Activated CD4-positive, alpha-beta memory T cell treated with anti-CD3 and anti-CD28 coated beads, Interleukin-2, amount 10 ng/mL, durations not matched to agents 7 days and 5 days (primary cell): ENCODE measurements at regions not wholly inside any gene's neighbourhood (a gene's known extent, or its start where the extent isn't known, plus 50 kb on each side); places are given as distances from the start of the nearest gene placed in this dataset.

ENCODE experiments used
- CTCF ChIA-PET: fragments of 350-600 bp; sonication (Branson Sonifier 250); formaldehyde crosslinking; loops from one replicate; lab custom pipeline; 2021; ENCODE audit warnings: antibody characterized with exemption, inconsistent platforms; lab: Charles Lee
- POLR2A ChIA-PET: fragments of 350-600 bp; sonication (Branson Sonifier 250); formaldehyde crosslinking; loops from one replicate; lab custom pipeline; 2021; ENCODE audit warnings: antibody characterized with exemption; lab: Charles Lee
- DNase-seq: peaks from one replicate; pipeline ENCODE4 v3.0.0-alpha.2; 2020
- H3K27ac Mint-ChIP-seq: one replicate; pipeline ENCODE4 v1.8.0; 2021; ENCODE audit warnings: mild to moderate bottlenecking, mixed read lengths
- H3K27me3 Mint-ChIP-seq: one replicate; pipeline ENCODE4 v1.8.0; 2021; ENCODE audit warnings: mixed read lengths
- H3K36me3 Mint-ChIP-seq: one replicate; pipeline ENCODE4 v1.8.0; 2021; ENCODE audit warnings: low read depth, mixed read lengths
- H3K4me1 Mint-ChIP-seq: one replicate; pipeline ENCODE4 v1.8.0; 2021; ENCODE audit warnings: mixed read lengths
- H3K4me3 Mint-ChIP-seq: one replicate; pipeline ENCODE4 v1.8.0; 2021; ENCODE audit warnings: mild to moderate bottlenecking, mixed read lengths
- H3K9me3 Mint-ChIP-seq: one replicate; pipeline ENCODE4 v1.8.0; 2021; ENCODE audit warnings: mixed read lengths

DNA sequence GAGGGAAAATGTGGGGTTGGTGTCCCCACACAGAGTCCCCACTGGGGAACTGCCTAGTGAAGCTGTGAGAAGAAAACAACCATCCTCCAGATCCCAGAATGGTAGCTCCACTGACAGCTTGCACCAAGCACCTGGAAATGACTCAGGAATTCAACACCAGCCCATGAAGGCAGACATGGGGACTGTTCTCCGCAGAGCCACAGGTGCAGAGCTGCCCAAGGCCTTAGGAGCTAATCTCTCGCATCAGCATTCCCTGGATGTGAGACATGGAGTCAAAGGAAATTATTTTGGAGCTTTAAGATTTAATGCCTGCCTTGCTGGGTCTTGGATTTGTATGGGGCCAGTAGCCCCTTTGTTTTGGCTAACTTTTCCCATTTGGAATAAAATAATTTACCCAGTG is 367.9 kb downstream of the FAM133A start:
- ChIA-PET POLR2A (no interaction called here), CTCF (no interaction called here)
- Mint-ChIP-seq H3K27me3 (no peaks in the 10 kb centered on the region), H3K36me3 (no peaks in the 10 kb centered on the region), H3K4me3 (no peak overlapping the region), H3K9me3 (peaks cover 4% of the 10 kb centered on the region), H3K4me1 (no peaks in the 10 kb centered on the region), H3K27ac (no peak overlapping the region)
- DNase-seq = no peak

DNA sequence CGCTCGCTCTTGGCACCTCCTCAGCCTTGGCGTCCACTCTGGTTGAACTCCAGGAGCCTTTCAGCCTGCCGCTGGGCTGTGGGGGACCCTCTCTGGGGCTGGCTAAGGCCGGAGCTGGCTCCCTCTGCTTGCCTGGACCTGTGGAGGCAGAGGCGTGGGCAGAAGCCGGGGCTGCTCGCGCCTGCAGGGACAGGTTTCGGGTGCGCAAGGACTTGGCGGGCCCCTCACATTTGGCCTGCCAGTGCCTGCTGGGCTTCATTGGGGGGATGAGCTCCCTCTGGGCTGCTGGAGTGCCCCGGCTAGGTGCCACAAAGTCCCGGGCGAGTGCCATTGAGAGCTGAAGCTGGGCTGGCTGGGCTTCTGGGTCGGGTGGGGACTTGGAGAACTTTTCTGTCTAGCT is 371.7 kb downstream of the FAM133A start:
- peaks cover 4% of the 10 kb centered on the region for H3K9me3 Mint-ChIP-seq
- ChIA-PET CTCF (no interaction called here), POLR2A (no interaction called here)
- no peak for DNase-seq
- H3K4me3 Mint-ChIP-seq = no peak overlapping the region
- no peaks in the 10 kb centered on the region for H3K36me3 Mint-ChIP-seq
- no peak overlapping the region for H3K27ac Mint-ChIP-seq
- no peaks in the 10 kb centered on the region for H3K27me3 Mint-ChIP-seq
- H3K4me1 Mint-ChIP-seq = no peaks in the 10 kb centered on the region

DNA sequence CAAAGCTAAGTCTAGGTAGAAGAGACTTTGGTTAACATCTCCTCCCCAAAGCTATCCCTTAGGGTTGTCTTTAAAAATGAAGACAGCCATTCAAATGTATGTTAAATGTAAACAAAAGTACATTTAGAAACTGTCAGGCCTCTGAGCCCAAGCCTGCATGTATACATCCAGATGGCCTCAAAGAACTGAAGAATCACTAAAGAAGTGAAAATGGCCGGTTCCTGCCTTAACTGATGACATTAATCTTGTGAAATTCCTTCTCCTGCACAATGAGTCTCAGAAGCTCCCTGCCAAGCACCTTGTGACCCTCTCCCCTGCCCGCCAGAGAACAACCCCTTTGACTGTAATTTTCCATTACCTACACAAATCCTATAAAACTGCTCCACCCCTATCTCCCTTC is 377.9 kb downstream of the FAM133A start:
- ChIA-PET CTCF (no interaction called here), POLR2A (no interaction called here)
- Mint-ChIP-seq H3K27ac (no peak overlapping the region), H3K4me1 (no peaks in the 10 kb centered on the region), H3K9me3 (no peaks in the 10 kb centered on the region), H3K36me3 (no peaks in the 10 kb centered on the region), H3K27me3 (no peaks in the 10 kb centered on the region), H3K4me3 (no peak overlapping the region)
- DNase-seq = no peak

DNA sequence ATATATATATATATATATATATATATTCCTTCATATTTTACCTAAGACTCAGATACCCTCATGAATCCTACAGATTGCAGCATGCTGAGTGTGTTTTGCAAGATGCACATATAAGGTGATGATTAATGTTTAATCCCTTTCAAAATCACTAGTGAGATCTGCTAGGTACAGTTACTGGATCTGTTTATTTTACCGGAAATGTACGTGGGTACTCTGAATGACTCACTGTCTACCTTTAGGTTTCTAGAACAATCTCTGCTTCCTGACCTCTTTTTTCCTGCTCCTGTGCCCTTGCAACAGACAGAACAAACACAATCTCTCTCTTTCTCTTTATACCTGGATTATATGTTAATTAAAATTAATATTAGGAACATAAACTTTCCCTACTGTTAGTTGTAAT is 379.6 kb downstream of the FAM133A start:
- CTCF ChIA-PET = no interaction called here
- Mint-ChIP-seq H3K36me3 (no peaks in the 10 kb centered on the region), H3K4me3 (no peak overlapping the region), H3K27ac (no peak overlapping the region), H3K9me3 (no peaks in the 10 kb centered on the region), H3K4me1 (no peaks in the 10 kb centered on the region), H3K27me3 (no peaks in the 10 kb centered on the region)
- DNase-seq = no peak
- POLR2A ChIA-PET = no interaction called here

DNA sequence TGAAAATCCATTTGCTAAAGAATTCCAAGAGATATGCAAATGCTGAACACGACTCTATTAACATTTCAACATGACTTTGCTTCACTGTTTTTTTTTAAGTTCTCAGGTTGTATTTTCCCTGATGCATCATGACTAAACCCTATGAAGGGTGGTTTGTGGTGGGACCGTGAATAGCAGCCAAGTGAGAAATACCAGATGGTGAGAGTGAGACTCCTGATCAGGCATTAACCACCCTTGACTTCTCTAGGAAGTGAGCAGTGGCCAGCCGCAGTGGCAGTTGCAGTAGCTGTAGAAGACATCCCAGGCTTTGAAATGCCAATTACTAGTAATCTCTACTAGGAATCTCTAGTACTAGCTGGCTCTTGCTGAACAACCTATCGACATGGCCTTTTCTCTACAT is 383.4 kb downstream of the FAM133A start:
- H3K4me1 Mint-ChIP-seq = no peaks in the 10 kb centered on the region
- H3K27ac Mint-ChIP-seq = no peak overlapping the region
- H3K9me3 Mint-ChIP-seq = no peaks in the 10 kb centered on the region
- no peak for DNase-seq
- CTCF ChIA-PET = no interaction called here
- H3K36me3 Mint-ChIP-seq = no peaks in the 10 kb centered on the region
- H3K4me3 Mint-ChIP-seq = no peak overlapping the region
- POLR2A ChIA-PET = no interaction called here
- H3K27me3 Mint-ChIP-seq = no peaks in the 10 kb centered on the region

DNA sequence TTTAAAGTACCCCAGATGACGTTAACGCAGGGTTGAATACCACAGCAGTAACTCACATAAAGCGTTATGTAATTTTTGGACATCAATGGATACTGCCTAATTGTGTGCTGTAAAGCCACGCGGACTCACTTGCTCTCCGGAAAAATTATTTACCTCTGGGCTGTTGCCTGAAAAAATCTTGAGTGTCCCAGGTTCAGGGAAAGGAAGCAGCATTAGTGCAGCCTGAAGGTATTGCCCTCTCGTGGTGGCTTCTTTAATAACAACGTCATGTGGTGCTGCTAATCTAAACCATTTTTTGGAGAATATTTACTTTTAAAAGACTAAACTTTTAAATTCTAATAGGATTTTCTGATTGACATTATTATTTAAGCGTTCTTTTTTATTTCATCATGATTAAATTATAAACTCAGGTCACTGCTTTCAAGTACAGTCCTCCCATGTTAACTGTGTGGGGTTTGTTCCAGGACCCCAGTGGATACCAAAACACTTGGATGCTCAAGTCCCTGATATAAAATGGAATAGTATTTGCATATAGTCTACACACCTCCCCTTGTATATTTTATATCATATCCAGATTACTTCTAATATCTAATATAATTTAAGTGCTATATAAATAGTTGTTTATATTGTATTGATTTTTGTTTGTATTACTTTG is 384.8 kb downstream of the FAM133A start:
- DNase-seq = no peak
- H3K27me3 Mint-ChIP-seq = no peaks in the 10 kb centered on the region
- CTCF ChIA-PET = no interaction called here
- H3K36me3 Mint-ChIP-seq = no peaks in the 10 kb centered on the region
- H3K4me3 Mint-ChIP-seq = no peak overlapping the region
- POLR2A ChIA-PET = no interaction called here
- H3K27ac Mint-ChIP-seq = no peak overlapping the region
- H3K4me1 Mint-ChIP-seq = no peaks in the 10 kb centered on the region
- no peaks in the 10 kb centered on the region for H3K9me3 Mint-ChIP-seq

DNA sequence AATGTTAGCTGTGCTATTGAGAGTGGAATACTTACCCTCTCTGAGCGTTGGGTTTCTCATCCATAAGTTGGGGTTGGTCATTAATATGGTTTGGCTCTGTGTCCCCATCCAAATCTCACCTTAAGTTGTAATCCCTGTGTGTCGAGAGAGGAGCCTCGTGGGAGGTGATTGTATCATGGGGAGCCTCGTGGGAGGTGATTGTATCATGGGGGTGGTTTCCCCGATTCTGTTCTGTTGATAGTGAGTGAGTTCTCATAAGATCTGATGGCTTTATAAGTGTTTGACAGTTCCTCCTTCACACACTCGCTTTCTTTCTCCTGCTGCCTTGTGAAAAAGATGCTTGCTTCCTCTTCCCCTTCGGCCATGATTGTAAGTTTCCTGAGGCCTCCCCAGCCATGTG is 391.1 kb downstream of the FAM133A start:
- no peak overlapping the region for H3K4me3 Mint-ChIP-seq
- no peak for DNase-seq
- ChIA-PET CTCF (no interaction called here), POLR2A (no interaction called here)
- no peaks in the 10 kb centered on the region for H3K9me3 Mint-ChIP-seq
- H3K36me3 Mint-ChIP-seq = no peaks in the 10 kb centered on the region
- H3K27ac Mint-ChIP-seq = no peak overlapping the region
- no peaks in the 10 kb centered on the region for H3K27me3 Mint-ChIP-seq
- H3K4me1 Mint-ChIP-seq = no peaks in the 10 kb centered on the region

DNA sequence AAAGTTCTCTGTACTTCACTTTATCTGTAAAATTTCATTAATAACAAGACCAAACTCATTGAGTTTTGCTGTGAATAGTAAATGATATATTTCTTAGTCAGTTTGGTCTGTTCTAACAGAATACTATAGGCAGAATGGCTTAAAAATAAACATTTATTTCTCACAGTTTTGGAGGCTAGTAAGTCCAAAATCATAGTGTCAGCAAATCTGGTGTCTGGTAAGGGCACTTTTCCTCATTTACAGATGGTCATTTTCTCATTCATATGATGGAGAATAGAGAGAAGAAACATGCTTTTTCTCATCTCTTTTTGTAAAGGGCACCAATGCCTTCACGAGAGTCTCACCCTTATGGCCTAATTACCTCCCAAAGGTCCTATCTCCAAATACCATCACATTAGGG is 415.1 kb downstream of the FAM133A start:
- CTCF ChIA-PET = no interaction called here
- Mint-ChIP-seq H3K9me3 (no peaks in the 10 kb centered on the region), H3K4me3 (no peak overlapping the region), H3K36me3 (no peaks in the 10 kb centered on the region), H3K27ac (no peak overlapping the region), H3K27me3 (no peaks in the 10 kb centered on the region), H3K4me1 (no peaks in the 10 kb centered on the region)
- POLR2A ChIA-PET = no interaction called here
- no peak for DNase-seq

DNA sequence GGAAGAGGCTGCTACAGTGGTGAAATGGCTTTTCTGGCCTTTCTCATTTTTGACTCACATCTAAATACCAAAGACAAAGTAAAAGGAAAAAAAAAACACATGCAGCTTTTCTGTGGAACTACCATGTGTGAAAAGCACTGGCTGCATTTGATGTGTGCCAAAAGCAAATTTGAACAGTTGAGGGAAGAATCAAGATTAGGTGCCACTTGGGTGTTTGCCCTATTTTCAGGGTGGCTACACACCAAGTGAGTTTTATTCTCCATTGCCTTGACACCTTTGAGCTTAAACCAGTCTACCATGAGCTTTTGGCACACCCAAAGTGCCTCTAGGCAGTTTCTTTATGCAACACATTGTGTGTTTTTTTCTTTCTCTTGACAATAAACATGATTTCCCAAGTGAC is 423.9 kb downstream of the FAM133A start:
- no peak for DNase-seq
- no peak overlapping the region for H3K27ac Mint-ChIP-seq
- ChIA-PET POLR2A (no interaction called here), CTCF (no interaction called here)
- no peaks in the 10 kb centered on the region for H3K27me3 Mint-ChIP-seq
- no peak overlapping the region for H3K4me3 Mint-ChIP-seq
- H3K36me3 Mint-ChIP-seq = no peaks in the 10 kb centered on the region
- H3K4me1 Mint-ChIP-seq = no peaks in the 10 kb centered on the region
- H3K9me3 Mint-ChIP-seq = peaks cover 3% of the 10 kb centered on the region

DNA sequence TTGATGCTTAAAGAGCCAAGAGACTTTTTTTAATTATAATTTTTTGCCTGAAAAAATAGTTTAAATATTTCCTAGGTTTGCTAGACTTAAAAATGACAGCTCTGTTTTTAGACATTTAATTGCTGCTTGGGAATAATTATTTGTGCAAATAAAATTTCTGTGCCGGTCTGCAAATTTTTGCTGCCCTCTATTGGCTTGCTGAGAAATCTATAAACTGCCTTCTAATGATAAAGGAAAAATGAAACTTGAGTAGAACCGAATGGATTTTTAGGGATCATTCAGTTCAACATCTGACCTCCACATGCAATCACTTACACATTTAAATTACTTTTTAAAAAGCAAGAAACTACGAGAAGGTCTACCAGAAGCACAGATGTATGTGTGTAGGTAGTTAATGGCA is 434.0 kb downstream of the FAM133A start:
- Mint-ChIP-seq H3K27me3 (no peaks in the 10 kb centered on the region), H3K4me3 (no peak overlapping the region), H3K9me3 (no peaks in the 10 kb centered on the region), H3K36me3 (no peaks in the 10 kb centered on the region), H3K4me1 (no peaks in the 10 kb centered on the region), H3K27ac (no peak overlapping the region)
- ChIA-PET POLR2A (no interaction called here), CTCF (no interaction called here)
- DNase-seq = no peak

DNA sequence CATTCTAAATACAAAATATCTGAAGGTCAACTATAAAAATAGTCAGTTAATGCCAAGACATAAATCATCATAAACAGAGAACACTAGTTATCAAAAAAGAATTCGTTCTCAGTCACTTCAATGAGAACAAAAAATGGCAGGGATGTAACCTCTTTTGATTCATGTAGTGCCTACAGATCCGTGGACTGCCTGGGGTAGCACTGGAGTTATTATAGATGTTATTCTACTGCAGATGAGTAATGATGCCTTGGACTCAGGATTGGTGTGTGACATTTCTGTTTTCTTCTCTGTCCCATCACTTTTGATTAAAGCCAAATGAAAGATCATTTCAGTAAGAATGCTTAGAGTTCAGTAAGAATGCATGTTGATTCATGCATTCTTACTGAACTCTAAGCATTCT is 440.4 kb downstream of the FAM133A start:
- ChIA-PET POLR2A (no interaction called here), CTCF (no interaction called here)
- Mint-ChIP-seq H3K36me3 (no peaks in the 10 kb centered on the region), H3K27ac (no peak overlapping the region), H3K4me1 (no peaks in the 10 kb centered on the region), H3K9me3 (no peaks in the 10 kb centered on the region), H3K4me3 (no peak overlapping the region), H3K27me3 (no peaks in the 10 kb centered on the region)
- DNase-seq = no peak

DNA sequence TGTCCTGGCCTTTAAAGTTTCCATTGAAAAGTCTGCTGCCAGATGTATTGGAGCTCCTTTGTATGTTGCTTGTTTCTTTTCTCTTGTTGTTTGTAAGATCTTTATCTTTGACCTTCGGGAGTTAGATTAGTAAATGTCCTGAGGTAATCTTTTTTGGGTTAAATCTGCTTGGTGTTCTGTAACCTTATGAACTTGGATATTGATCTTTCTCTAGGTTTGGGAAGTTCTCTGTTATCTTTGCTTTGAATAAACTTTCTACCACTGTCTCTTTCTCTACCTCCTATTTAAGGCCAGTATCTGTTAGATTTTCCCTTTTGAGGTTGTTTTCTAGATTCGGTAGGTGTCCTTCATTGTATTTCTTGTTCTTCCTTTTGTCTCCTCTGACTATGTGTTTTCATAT is 447.8 kb downstream of the FAM133A start:
- Mint-ChIP-seq H3K27ac (no peak overlapping the region), H3K9me3 (no peaks in the 10 kb centered on the region), H3K4me1 (no peaks in the 10 kb centered on the region), H3K36me3 (no peaks in the 10 kb centered on the region), H3K27me3 (no peaks in the 10 kb centered on the region), H3K4me3 (no peak overlapping the region)
- ChIA-PET POLR2A (no interaction called here), CTCF (no interaction called here)
- no peak for DNase-seq

DNA sequence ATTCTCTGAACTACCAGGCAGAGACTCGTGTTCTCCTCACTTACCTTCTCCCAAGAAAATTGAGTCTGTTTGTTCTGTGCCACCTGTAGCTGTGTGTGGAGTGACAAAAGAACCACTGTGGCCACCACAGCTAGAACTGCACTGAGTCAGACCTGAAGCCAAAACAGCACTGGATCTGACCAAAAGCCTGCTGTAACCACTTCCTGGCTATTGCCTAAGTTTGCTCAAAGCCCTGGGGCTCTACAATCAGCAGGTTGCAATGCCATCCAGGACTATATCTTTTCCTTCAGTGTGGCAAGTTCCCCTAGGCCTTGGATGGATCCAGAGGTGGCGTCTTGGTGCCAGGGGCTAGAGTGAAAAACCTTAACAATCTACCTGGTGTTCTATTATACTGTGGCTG is 449.1 kb downstream of the FAM133A start:
- Mint-ChIP-seq H3K9me3 (no peaks in the 10 kb centered on the region), H3K4me1 (no peaks in the 10 kb centered on the region), H3K27ac (no peak overlapping the region), H3K36me3 (no peaks in the 10 kb centered on the region), H3K27me3 (no peaks in the 10 kb centered on the region), H3K4me3 (no peak overlapping the region)
- ChIA-PET CTCF (no interaction called here), POLR2A (no interaction called here)
- no peak for DNase-seq

DNA sequence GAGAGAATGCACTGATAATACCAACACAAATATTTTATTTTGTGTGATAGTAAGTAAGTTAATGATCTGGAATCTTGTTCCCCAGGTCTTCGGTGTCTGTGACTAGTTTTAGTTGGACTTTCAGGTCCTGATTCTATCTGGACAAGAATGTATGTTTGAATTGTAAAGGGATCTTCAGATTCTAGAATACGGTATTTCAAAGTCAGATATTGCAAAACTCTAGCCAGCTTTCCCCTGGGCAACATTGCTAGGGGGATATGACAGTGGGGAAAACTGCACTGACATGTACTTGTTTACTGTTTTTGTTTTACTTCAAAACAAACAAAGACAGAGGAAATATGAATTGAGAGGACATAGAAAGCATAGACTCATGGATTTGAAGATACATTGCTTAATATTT is 489.0 kb downstream of the FAM133A start:
- H3K36me3 Mint-ChIP-seq = no peaks in the 10 kb centered on the region
- H3K4me1 Mint-ChIP-seq = no peaks in the 10 kb centered on the region
- no peak overlapping the region for H3K27ac Mint-ChIP-seq
- no peak for DNase-seq
- H3K27me3 Mint-ChIP-seq = no peaks in the 10 kb centered on the region
- ChIA-PET POLR2A (no interaction called here), CTCF (no interaction called here)
- H3K9me3 Mint-ChIP-seq = no peaks in the 10 kb centered on the region
- no peak overlapping the region for H3K4me3 Mint-ChIP-seq
